NCI-H1105 (cell line): ENCODE measurements at regions not wholly inside any gene's neighbourhood (a gene's known extent, or its start where the extent isn't known, plus 50 kb on each side); places are given as distances from the start of the nearest gene placed in this dataset.
A peak's percentile ranks its signal among the peaks of the same experiment; 100 is the strongest.
"Not testable (repeated sequence)": the region's sequence is repeated elsewhere in the genome, so short reads cannot be mapped to it uniquely, and the experiment has no call there.

Source experiments
- DNase-seq: peaks from one replicate; lab custom pipeline; 2025; lab: John Stamatoyannopoulos, UW

GRCh38 chr9:129561594-129562281 is 59.2 kb downstream of the C9orf50 start:
- DNase-seq = peak; percentile 9

- DNase-seq = no peak
Observed at GRCh38 chr9:129560881-129561306, 60.0 kb downstream of the C9orf50 start.

- no peak for DNase-seq
Observed at GRCh38 chr9:129559506-129559881, 61.4 kb downstream of the C9orf50 start.

GRCh38 chr9:129558551-129559505 is 62.1 kb downstream of the C9orf50 start:
- no peak for DNase-seq

GRCh38 chr9:129558063-129558550 is 62.8 kb downstream of the C9orf50 start:
- DNase-seq = no peak

GRCh38 chr9:129557192-129558036 is 63.5 kb downstream of the C9orf50 start:
- no peak for DNase-seq

GRCh38 chr9:129556491-129557191 is 64.3 kb downstream of the C9orf50 start:
- DNase-seq = no peak

GRCh38 chr9:129555512-129556215 is 65.2 kb downstream of the C9orf50 start:
- no peak for DNase-seq

GRCh38 chr9:129554649-129555048 is 66.3 kb downstream of the C9orf50 start:
- no peak for DNase-seq

- no peak for DNase-seq
Observed at GRCh38 chr9:129553277-129553676, 67.6 kb downstream of the C9orf50 start.

- DNase-seq = no peak
Observed at GRCh38 chr9:129552064-129552463, 68.8 kb downstream of the C9orf50 start.

- DNase-seq = no peak
Observed at GRCh38 chr9:129551393-129551973, 69.4 kb downstream of the C9orf50 start.

GRCh38 chr9:129550977-129551376 is 69.9 kb downstream of the C9orf50 start:
- not testable (repeated sequence) for DNase-seq

- DNase-seq = peak; percentile 23
Observed at GRCh38 chr9:129550199-129550839, 70.6 kb downstream of the C9orf50 start.

- DNase-seq = no peak
Observed at GRCh38 chr9:129549684-129550083, 71.2 kb downstream of the C9orf50 start.

GRCh38 chr9:129549139-129549538 is 71.8 kb downstream of the C9orf50 start:
- DNase-seq = no peak

- DNase-seq = no peak
Observed at GRCh38 chr9:129548571-129549135, 72.2 kb downstream of the C9orf50 start.

GRCh38 chr9:129547869-129548570 is 72.9 kb downstream of the C9orf50 start:
- DNase-seq = no peak

GRCh38 chr9:129547063-129547462 is 73.8 kb downstream of the C9orf50 start:
- no peak for DNase-seq
